Astrocyte (in vitro differentiated cells and primary cell): ENCODE measurements at regions not wholly inside any gene's neighbourhood (a gene's known extent, or its start where the extent isn't known, plus 50 kb on each side); places are given as distances from the start of the nearest gene placed in this dataset.
A peak's percentile ranks its signal among the peaks of the same experiment; 100 is the strongest.

Experiments
- DNase-seq: peaks from one replicate; pipeline ENCODE4 v3.0.0-alpha.2; 2010; ENCODE audit warnings: low read depth
- FAIRE-seq: peaks from 2 replicates; lab custom pipeline; 2011; peaks lifted over from hg19 to GRCh38; lab: Jason Lieb, UNC
- H2AFZ ChIP-seq: 2 replicates; pipeline ENCODE4 v1.6.0; 2012; ENCODE audit warnings: low read depth, low read length, inconsistent platforms
- H3K27ac ChIP-seq: 2 replicates; pipeline ENCODE4 v1.5.1; 2011; ENCODE audit warnings: low read depth, low read length, inconsistent platforms
- H3K27me3 ChIP-seq: 2 replicates; pipeline ENCODE4 v1.6.0; 2011; ENCODE audit warnings: low read length, inconsistent platforms; ENCODE audit not compliant: insufficient read depth
- H3K36me3 ChIP-seq: 2 replicates; pipeline ENCODE4 v1.5.1; 2011; ENCODE audit warnings: low read length, inconsistent platforms; ENCODE audit not compliant: insufficient read depth
- H3K4me1 ChIP-seq: 2 replicates; pipeline ENCODE4 v1.5.1; 2011; ENCODE audit warnings: low read length, inconsistent platforms; ENCODE audit not compliant: insufficient read depth
- H3K4me2 ChIP-seq: 2 replicates; pipeline ENCODE4 v1.6.0; 2012; ENCODE audit warnings: low read length, inconsistent platforms
- H3K4me3 ChIP-seq: 2 replicates; pipeline ENCODE4 v1.5.1; 2011; ENCODE audit warnings: low read depth, mild to moderate bottlenecking, low read length, inconsistent platforms; ENCODE audit not compliant: insufficient read depth
- H3K79me2 ChIP-seq: 2 replicates; pipeline ENCODE4 v1.6.0; 2012; ENCODE audit warnings: mild to moderate bottlenecking, low read length, inconsistent platforms; ENCODE audit not compliant: insufficient read depth
- H3K9ac ChIP-seq: 2 replicates; pipeline ENCODE4 v1.6.0; 2012; ENCODE audit warnings: mild to moderate bottlenecking, low read length, inconsistent platforms
- H3K9me3 ChIP-seq: 2 replicates; pipeline ENCODE4 v1.5.1; 2012; ENCODE audit warnings: low read depth, mild to moderate bottlenecking, low read length, inconsistent platforms; ENCODE audit not compliant: insufficient read depth
- H4K20me1 ChIP-seq: 2 replicates; pipeline ENCODE4 v1.6.0; 2012; ENCODE audit warnings: low read length, inconsistent platforms; ENCODE audit not compliant: insufficient read depth
- H3K27ac Mint-ChIP-seq: one replicate; pipeline ENCODE4 v1.8.0; 2021; ENCODE audit warnings: mild to moderate bottlenecking, mixed read lengths; ENCODE audit not compliant: unreplicated experiment
- H3K27me3 Mint-ChIP-seq: one replicate; pipeline ENCODE4 v1.8.0; 2021; ENCODE audit warnings: low read depth, mixed read lengths; ENCODE audit not compliant: unreplicated experiment
- H3K36me3 Mint-ChIP-seq: one replicate; pipeline ENCODE4 v1.8.0; 2021; ENCODE audit warnings: low read depth, mixed read lengths; ENCODE audit not compliant: unreplicated experiment
- H3K4me1 Mint-ChIP-seq: one replicate; pipeline ENCODE4 v1.8.0; 2021; ENCODE audit warnings: low read depth, mixed read lengths; ENCODE audit not compliant: unreplicated experiment
- H3K4me3 Mint-ChIP-seq: one replicate; pipeline ENCODE4 v1.8.0; 2021; ENCODE audit warnings: mild to moderate bottlenecking, moderate library complexity, mixed read lengths; ENCODE audit not compliant: unreplicated experiment
- H3K9me3 Mint-ChIP-seq: one replicate; pipeline ENCODE4 v1.8.0; 2021; ENCODE audit warnings: mild to moderate bottlenecking, mixed read lengths; ENCODE audit not compliant: unreplicated experiment
- EZH2 ChIP-seq: IDR thresholded peaks from 2 replicates; pipeline ENCODE4 v1.6.1; 2012; ENCODE audit warnings: mild to moderate bottlenecking, low read length, inconsistent platforms; ENCODE audit not compliant: insufficient read depth
- TF ChIP-seq, protein P1 (sequence below): IDR thresholded peaks from 2 replicates; pipeline ENCODE4 v1.5.1; 2011; ENCODE audit warnings: low read depth, mild to moderate bottlenecking, inconsistent platforms, low read length, moderate library complexity; ENCODE audit not compliant: insufficient read depth

DNA sequence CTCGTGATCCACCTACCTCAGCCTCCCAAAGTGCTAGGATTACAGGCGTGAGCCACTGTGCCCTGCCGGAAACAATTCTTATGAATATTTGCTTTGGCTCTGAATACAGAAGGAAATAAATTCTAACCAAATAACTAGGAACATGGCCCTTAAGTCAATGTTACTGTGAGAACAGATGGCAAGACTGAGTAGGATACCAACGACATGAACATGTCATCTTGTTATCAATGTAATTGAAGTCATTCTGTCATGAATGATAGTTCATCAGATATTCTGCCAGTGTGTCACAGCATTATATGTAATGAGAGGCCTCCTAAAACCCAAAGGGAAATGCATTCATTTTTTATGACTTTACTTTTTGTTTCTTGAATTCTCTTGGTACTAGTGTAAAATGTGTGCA, 548.8 kb downstream of the MCTP2 start:
- Histone ChIP-seq H3K27ac (no peak overlapping the region), H3K9ac (no peak overlapping the region), H3K4me3 (no peak overlapping the region), H3K4me2 (no peak overlapping the region), H3K36me3 (no peaks in the 10 kb centered on the region), H4K20me1 (no peaks in the 10 kb centered on the region), H3K27me3 (no peaks in the 10 kb centered on the region), H3K4me1 (no peaks in the 10 kb centered on the region), H3K9me3 (no peaks in the 10 kb centered on the region), H3K79me2 (no peaks in the 10 kb centered on the region), H2AFZ (no peak overlapping the region)
- Mint-ChIP-seq H3K4me1 (no peaks in the 10 kb centered on the region), H3K9me3 (no peaks in the 10 kb centered on the region), H3K27ac (no peak overlapping the region), H3K27me3 (no peaks in the 10 kb centered on the region), H3K36me3 (no peaks in the 10 kb centered on the region), H3K4me3 (no peak overlapping the region)
- no peak for FAIRE-seq
- no peak for DNase-seq
- TF ChIP-seq, protein P1, sequence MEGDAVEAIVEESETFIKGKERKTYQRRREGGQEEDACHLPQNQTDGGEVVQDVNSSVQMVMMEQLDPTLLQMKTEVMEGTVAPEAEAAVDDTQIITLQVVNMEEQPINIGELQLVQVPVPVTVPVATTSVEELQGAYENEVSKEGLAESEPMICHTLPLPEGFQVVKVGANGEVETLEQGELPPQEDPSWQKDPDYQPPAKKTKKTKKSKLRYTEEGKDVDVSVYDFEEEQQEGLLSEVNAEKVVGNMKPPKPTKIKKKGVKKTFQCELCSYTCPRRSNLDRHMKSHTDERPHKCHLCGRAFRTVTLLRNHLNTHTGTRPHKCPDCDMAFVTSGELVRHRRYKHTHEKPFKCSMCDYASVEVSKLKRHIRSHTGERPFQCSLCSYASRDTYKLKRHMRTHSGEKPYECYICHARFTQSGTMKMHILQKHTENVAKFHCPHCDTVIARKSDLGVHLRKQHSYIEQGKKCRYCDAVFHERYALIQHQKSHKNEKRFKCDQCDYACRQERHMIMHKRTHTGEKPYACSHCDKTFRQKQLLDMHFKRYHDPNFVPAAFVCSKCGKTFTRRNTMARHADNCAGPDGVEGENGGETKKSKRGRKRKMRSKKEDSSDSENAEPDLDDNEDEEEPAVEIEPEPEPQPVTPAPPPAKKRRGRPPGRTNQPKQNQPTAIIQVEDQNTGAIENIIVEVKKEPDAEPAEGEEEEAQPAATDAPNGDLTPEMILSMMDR = no peak
- no peak for TF ChIP-seq EZH2

DNA sequence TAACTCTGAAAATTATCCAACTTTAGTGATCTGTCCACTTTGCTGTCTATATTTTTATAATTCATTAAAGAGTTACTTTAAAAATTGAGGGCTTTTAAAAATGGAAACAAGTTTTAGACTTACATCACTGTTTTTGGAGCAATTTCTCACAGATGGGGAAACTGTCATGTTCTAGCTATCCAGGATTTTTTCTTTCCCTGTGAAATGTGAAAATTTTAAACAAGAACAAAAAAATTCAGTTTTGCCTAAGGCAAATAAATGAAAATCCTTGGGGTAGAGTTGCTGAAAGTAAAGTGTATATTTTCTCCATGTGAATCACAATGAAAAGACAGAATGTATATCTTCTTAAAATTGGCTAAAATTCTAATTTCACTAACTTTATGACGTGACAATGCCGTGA, 553.7 kb downstream of the MCTP2 start:
- Histone ChIP-seq H3K9ac (no peak overlapping the region), H3K4me3 (no peak overlapping the region), H4K20me1 (no peaks in the 10 kb centered on the region), H3K27me3 (no peaks in the 10 kb centered on the region), H3K27ac (no peak overlapping the region), H3K4me1 (no peaks in the 10 kb centered on the region), H3K79me2 (no peaks in the 10 kb centered on the region), H3K9me3 (no peaks in the 10 kb centered on the region), H3K36me3 (no peaks in the 10 kb centered on the region), H3K4me2 (no peak overlapping the region), H2AFZ (no peak overlapping the region)
- TF ChIP-seq, protein P1 = no peak
- no peak for TF ChIP-seq EZH2
- Mint-ChIP-seq H3K36me3 (no peaks in the 10 kb centered on the region), H3K27me3 (no peaks in the 10 kb centered on the region), H3K27ac (no peak overlapping the region), H3K4me3 (no peak overlapping the region), H3K4me1 (no peaks in the 10 kb centered on the region), H3K9me3 (no peaks in the 10 kb centered on the region)
- DNase-seq (no peak), FAIRE-seq (no peak)

- Mint-ChIP-seq H3K27me3 (no peaks in the 10 kb centered on the region), H3K36me3 (no peaks in the 10 kb centered on the region), H3K27ac (no peak overlapping the region), H3K9me3 (no peaks in the 10 kb centered on the region), H3K4me3 (no peak overlapping the region), H3K4me1 (peaks cover 21% of the 10 kb centered on the region)
- no peak overlapping the region for H3K4me2 ChIP-seq
- no peak overlapping the region for H3K27ac ChIP-seq
- no peak for TF ChIP-seq EZH2
- TF ChIP-seq, protein P1 = no peak
- no peaks in the 10 kb centered on the region for H3K36me3 ChIP-seq
- H3K4me1 ChIP-seq = peaks cover 13% of the 10 kb centered on the region
- H3K4me3 ChIP-seq = no peak overlapping the region
- H3K79me2 ChIP-seq = no peaks in the 10 kb centered on the region
- H4K20me1 ChIP-seq = no peaks in the 10 kb centered on the region
- FAIRE-seq (no peak), DNase-seq (peak; percentile 19)
- H2AFZ ChIP-seq = no peak overlapping the region
- H3K9me3 ChIP-seq = no peaks in the 10 kb centered on the region
- no peaks in the 10 kb centered on the region for H3K27me3 ChIP-seq
- H3K9ac ChIP-seq = no peak overlapping the region
Observed at GRCh38 chr15:94791008-94791407, 559.6 kb downstream of the MCTP2 start.
